ACHN (cell line): ENCODE measurements at regions not wholly inside any gene's neighbourhood (a gene's known extent, or its start where the extent isn't known, plus 50 kb on each side); places are given as distances from the start of the nearest gene placed in this dataset.
"Not testable (repeated sequence)": the region's sequence is repeated elsewhere in the genome, so short reads cannot be mapped to it uniquely, and the experiment has no call there.

ENCODE experiments used
- DNase-seq: peaks from one replicate; pipeline ENCODE4 v3.0.0-alpha.2; 2015
- in situ Hi-C: cut with HindIII; loops from 2 replicates; pipeline ENCODE4 v1.10.0; 2017; ENCODE audit warnings: low sequenced_read_pairs, low pct_ligation_motif_present, low pct_unique_long_range_greater_than_20kb

DNA sequence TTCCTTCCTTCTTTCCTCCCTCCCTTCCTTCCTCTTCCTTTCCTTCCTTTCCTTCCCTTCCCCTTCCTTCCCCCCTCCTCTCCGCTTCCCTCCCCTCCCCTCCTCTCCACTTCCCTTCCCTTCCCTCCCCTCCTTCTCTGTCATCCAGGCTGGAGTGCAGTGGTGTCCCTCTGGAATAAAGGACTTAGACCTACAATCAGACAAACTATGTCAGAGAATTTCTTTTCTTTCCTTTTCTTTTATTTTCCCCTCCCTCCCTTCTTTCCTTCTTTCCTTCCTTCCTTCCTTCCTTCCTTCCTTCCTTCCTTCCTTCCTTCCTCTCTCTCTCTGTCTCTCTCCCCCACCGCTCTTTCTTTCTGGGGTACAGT lies 242.2 kb downstream of the GATA3 start:
- no peak for DNase-seq
- in situ Hi-C loops: no loop called here

GRCh38 chr10:8297107-8297506 lies 242.6 kb downstream of the GATA3 start:
- no peak for DNase-seq
- in situ Hi-C loops: no loop called here

GRCh38 chr10:8297959-8298358 lies 243.5 kb downstream of the GATA3 start:
- in situ Hi-C loops: no loop called here
- no peak for DNase-seq

DNA sequence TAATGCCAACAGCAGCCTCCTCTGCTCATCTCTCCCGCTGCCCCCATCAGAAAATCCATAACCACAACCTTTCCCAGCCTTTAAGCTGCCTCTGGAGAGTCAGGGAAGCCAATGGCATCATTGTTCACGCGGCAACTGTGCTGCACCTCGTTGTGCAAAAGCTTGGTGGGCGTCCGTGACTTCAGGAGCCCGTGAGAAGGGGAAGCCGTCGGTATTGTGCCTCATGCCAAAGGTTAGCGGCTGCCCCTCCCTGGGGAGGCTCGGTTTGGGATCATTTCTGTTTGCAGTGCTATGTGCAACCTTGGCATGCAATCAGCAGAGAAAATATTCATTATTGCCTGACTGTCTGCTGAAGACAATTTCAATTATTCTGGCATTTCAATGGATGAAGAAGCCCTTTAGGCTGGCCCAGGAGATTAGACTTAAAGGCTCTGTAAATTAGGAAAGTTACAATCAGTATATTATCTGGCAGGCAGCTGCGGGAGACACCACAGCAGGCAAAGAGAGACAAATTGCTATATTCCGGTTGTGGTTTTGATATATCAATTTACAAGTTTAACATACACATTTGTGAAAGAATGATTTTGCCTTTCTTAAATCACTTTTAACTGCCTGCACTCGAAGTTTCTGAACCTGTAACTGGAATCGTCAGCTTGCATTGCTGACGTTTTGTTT lies 244.5 kb downstream of the GATA3 start:
- in situ Hi-C loops: no loop called here
- no peak for DNase-seq

DNA sequence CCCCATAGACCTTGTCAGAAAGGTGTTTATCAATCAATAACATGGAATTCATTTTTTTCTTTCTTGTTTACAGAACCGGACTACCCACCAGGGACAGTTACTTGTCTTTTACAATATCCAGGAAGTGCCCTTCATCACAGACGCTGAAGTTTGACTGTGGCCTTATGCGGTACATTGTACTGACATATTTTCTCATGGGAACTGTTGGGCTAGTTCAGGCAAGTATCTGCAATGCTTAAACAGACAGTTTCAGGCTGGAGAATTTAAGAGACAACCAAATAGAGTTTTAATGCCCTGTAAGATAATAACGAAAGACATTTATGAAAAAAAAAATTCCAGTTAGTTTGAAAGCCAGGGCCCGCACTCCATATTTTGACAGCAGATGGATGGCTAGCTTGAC lies 246.4 kb downstream of the GATA3 start:
- in situ Hi-C loops: no loop called here
- DNase-seq: no peak

- no peak for DNase-seq
- in situ Hi-C loops: no loop called here
Measured at GRCh38 chr10:8301333-8301732, 246.8 kb downstream of the GATA3 start.

GRCh38 chr10:8301831-8302230 lies 247.3 kb downstream of the GATA3 start:
- no peak for DNase-seq
- in situ Hi-C loops: no loop called here

DNA sequence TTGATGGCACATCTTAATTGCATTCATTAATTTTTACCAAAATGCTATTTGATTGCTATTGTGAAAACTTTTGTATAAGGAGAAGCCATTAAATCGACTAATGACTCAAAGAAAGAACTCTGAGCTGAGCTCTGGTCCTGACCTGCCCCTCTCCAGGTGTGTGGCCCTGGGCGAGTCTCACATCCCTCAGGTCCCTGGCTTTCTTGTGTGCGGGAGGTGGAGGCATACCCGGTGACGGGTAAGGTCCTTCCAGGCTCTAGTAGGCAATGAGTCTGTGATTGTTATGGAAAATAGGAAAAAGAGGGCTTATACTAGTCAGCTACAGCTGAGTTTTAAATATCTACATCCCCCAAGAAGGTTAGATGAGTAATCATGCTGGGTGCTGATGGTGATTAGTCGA lies 248.1 kb downstream of the GATA3 start:
- in situ Hi-C loops: no loop called here
- DNase-seq: no peak

DNA sequence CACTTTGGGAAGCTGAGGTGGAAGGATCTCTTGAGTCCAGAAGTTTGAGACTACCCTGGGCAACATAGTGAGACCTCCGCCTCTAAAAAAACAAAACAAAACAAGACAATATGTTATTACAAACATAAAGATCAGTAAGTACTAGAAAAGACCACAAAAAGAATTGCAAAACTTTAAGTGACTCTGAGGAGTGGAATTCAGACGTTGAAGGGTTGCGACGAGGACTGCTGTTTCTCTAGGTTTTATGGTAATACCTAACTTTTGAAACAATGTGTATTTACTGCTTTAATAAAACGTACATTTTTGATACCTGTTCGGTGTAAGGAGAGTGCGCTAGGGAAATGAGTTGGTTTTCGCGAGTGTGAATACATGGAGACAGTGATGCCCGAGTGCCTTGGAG lies 250.4 kb downstream of the GATA3 start:
- in situ Hi-C loops: no loop called here
- DNase-seq: no peak

DNA sequence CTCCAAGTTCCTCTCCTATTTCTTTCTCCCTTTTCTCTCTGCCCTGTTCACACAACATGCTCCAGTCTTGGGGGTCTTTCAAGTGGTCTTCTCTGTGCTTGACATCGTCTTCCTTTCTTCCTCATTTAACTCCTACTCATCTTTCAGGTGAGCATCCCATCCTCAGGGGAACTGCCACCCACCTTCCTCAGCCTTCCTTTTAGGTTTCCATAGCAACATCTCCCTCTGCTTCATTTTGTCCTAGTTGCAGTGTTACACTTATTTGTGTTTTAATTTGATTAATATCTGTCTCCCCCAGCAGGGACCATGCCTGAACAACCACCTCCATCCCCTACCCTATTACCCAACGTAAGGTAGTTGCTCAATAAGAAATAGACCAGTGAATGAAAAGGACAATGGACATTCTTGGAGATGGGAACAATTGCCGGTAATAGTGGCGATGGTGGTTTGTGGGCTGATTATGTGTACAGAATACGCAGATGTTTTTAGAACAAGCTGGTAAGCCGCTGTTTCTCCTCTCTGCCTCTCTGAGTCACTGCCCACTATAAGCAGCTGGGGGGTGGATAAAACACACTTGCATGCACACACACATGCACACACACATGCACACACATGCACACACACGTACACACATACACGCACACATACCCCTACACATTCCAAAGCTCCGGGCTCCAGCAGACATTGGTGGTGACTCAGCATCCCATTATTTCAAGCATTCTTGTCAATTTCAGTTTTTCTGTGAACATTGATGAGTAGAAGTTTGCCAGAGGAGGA lies 251.6 kb downstream of the GATA3 start:
- in situ Hi-C loops: no loop called here

GRCh38 chr10:8306685-8307364 lies 252.3 kb downstream of the GATA3 start:
- no peak for DNase-seq
- in situ Hi-C loops: no loop called here

More for the DNA sequence above, 251.6 kb downstream of the GATA3 start:
- DNase-seq: no peak

DNA sequence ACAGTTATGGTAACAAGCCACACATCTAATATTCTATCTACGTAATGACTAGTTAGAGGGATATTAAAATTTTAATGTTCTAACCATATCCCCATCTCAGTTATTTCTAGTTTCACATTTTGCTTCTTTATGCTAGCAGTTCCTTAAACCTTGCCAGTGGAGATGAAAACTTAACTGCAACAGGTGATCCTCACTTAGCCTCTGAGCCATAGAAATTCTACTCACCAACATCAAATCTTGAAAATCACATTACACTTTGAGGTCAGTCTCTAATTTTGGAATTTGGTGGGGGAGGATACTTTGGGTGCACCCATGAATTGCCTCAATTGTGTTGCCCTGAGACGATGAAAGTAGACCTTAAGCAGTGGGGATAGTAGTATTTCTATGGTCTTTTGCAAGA lies 256.4 kb downstream of the GATA3 start:
- no peak for DNase-seq
- in situ Hi-C loops: no loop called here

DNA sequence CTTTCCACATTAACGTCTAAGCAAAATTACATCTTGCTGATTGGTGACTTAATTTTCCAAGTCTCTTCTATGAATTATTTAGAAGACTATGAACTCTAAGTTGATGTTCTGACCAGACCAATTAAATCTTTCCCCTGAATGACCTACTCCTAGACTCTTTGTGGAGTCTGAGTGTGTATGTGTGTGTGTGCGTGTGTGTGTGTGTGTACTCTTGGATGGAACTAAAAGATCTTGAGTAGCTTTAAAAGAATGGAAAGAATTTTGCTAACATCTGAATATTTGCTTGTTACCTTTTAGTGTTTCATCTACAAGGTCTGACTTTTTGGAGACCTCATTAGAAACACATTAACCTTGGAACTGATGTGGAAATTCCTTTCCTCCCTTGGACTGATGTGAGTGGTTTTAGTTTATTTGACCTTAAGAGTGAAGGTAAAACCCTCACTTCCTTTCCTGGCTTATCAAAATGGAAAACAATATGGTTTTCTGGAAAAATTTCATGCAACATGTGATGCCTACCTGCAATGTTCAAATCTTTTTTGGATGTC lies 257.1 kb downstream of the GATA3 start:
- DNase-seq: no peak
- in situ Hi-C loops: no loop called here

DNA sequence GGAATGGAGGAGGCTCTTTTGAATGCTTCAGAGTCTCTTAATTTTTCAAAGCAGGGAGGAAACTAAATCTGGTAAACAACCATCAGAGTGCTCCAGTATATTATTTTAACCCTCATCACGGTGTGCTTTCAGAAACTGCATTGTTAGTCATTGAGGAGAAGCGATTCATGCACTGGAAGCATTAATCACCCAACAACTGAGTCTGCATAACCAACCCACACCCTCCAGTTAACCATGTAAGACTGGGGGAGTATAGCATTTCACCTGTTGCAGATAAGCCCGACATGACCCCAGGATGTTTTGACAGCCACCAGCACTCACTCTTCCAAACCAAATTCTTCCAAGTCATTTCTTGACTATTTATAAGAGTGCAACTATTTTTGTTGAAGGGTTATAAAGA lies 257.6 kb downstream of the GATA3 start:
- in situ Hi-C loops: no loop called here
- no peak for DNase-seq

GRCh38 chr10:8312781-8313180 lies 258.3 kb downstream of the GATA3 start:
- DNase-seq: no peak
- in situ Hi-C loops: no loop called here

- in situ Hi-C loops: no loop called here
- no peak for DNase-seq
Measured at GRCh38 chr10:8314486-8314885, 260.0 kb downstream of the GATA3 start.

DNA sequence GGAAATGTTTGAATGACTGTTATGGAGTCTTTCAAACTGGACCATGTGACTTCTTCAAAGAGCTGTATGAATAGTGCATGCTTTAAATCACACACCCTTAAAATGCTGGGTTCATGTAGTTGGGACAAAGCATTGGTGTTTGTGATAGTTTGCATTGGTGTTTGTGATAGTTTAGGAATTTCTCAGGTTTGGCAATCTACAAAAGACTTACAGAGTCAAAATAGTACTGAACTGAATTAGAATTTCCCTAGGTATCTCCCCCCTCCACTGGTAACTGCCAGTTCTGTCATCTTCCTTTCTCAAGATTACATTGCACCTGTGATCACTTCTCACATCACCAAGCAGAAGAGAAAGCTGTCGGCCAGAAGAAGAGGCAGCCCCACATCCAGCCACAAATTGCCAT lies 261.1 kb downstream of the GATA3 start:
- in situ Hi-C loops: no loop called here
- no peak for DNase-seq

- no peak for DNase-seq
- in situ Hi-C loops: no loop called here
Measured at GRCh38 chr10:8316284-8316683, 261.8 kb downstream of the GATA3 start.

DNA sequence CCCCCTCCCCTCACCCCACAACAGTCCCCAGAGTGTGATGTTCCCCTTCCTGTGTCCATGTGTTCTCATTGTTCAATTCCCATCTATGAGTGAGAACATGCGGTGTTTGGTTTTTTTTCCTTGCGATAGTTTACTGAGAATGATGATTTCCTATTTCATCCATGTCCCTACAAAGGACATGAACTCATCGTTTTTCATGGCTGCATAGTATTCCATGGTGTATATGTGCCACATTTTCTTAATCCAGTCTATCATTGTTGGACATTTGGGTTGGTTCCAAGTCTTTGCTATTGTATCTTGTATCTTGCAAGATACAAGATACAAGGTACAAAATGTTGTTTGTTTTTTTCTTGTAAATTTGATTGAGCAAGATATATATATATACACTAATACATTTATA lies 263.9 kb downstream of the GATA3 start:
- in situ Hi-C loops, DNase-seq: not testable (repeated sequence)
